PFSK-1 (cell line): ENCODE measurements at regions not wholly inside any gene's neighbourhood (a gene's known extent, or its start where the extent isn't known, plus 50 kb on each side); places are given as distances from the start of the nearest gene placed in this dataset.

ENCODE experiments used
- POLR2AphosphoS5 ChIP-seq: IDR thresholded peaks from 2 replicates; pipeline ENCODE4 v1.6.1; 2012; ENCODE audit warnings: low read depth, mild to moderate bottlenecking, control low read depth, low read length, moderate library complexity
- TAF1 ChIP-seq: IDR thresholded peaks from 2 replicates; pipeline ENCODE4 v1.6.1; 2012; ENCODE audit warnings: low read length, control low read depth, borderline replicate concordance; ENCODE audit not compliant: insufficient read depth
- TF ChIP-seq, protein P1 (sequence below), 2 experiments: IDR thresholded peaks; 2 replicates each; pipeline versions ENCODE4 v1.6.1 to v1.8.0; 2011 to 2012; ENCODE audit warnings: low read depth in 2 of 2, low read length in 2 of 2, control low read depth in 1 of 2, inconsistent platforms in 1 of 2, mild to moderate bottlenecking in 1 of 2, moderate library complexity in 1 of 2; ENCODE audit not compliant: insufficient read depth in 1 of 2

DNA sequence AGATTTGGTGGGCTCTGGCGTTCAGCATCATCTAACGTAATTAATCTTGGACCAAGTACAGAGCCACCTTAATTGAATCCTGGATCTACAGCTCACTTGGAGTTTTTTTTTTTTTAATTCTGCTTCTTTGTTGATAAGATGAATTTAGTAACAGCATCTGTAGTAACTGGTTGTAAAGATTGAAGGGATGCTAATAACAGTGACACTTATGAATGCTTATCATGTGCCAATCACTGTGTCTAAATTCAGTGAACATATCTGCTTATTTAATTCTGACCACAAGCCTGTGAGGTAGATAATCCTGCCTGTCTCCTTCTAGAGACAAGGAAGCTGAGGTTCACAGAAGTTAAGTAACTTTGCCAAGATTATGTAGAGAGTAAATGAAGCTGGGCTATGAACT lies 408.0 kb downstream of the RWDD3 start:
- TF ChIP-seq TAF1 (no peak), POLR2AphosphoS5 (no peak)
- TF ChIP-seq, protein P1, sequence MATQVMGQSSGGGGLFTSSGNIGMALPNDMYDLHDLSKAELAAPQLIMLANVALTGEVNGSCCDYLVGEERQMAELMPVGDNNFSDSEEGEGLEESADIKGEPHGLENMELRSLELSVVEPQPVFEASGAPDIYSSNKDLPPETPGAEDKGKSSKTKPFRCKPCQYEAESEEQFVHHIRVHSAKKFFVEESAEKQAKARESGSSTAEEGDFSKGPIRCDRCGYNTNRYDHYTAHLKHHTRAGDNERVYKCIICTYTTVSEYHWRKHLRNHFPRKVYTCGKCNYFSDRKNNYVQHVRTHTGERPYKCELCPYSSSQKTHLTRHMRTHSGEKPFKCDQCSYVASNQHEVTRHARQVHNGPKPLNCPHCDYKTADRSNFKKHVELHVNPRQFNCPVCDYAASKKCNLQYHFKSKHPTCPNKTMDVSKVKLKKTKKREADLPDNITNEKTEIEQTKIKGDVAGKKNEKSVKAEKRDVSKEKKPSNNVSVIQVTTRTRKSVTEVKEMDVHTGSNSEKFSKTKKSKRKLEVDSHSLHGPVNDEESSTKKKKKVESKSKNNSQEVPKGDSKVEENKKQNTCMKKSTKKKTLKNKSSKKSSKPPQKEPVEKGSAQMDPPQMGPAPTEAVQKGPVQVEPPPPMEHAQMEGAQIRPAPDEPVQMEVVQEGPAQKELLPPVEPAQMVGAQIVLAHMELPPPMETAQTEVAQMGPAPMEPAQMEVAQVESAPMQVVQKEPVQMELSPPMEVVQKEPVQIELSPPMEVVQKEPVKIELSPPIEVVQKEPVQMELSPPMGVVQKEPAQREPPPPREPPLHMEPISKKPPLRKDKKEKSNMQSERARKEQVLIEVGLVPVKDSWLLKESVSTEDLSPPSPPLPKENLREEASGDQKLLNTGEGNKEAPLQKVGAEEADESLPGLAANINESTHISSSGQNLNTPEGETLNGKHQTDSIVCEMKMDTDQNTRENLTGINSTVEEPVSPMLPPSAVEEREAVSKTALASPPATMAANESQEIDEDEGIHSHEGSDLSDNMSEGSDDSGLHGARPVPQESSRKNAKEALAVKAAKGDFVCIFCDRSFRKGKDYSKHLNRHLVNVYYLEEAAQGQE (IDR thresholded peaks at IDR 0.05; ENCODE audit: insufficient read depth in 1 of 2, low read depth in 2 of 2, low read length in 2 of 2): no peak
